Neural cell (in vitro differentiated cells): ENCODE measurements at regions not wholly inside any gene's neighbourhood (a gene's known extent, or its start where the extent isn't known, plus 50 kb on each side); places are given as distances from the start of the nearest gene placed in this dataset.

ENCODE experiments used
- H2AFZ ChIP-seq: fragments of 200-600, 300-800 bp; sonication (generic), shearing (Covaris generic); 2 replicates; pipeline ENCODE4 v1.6.0; 2014; ENCODE audit warnings: low read depth, mild to moderate bottlenecking, antibody characterized with exemption, low read length, moderate library complexity
- H3F3A ChIP-seq: fragments of 200-600 bp; shearing (Covaris generic); 2 replicates; pipeline ENCODE4 v1.6.1; 2016; ENCODE audit warnings: mild to moderate bottlenecking, moderate library complexity, mixed read lengths, antibody characterized with exemption, low read length; ENCODE audit not compliant: insufficient read depth, poor library complexity, severe bottlenecking
- H3K27ac ChIP-seq: fragments of 200-600, 300-800 bp; sonication (generic), shearing (Covaris generic); 2 replicates; pipeline ENCODE4 v1.5.1; 2014; ENCODE audit warnings: mild to moderate bottlenecking, low read length, moderate library complexity
- H3K27me3 ChIP-seq: fragments of 300-800, 200-600 bp; sonication (generic), shearing (Covaris generic); 2 replicates; pipeline ENCODE4 v1.6.0; 2014; ENCODE audit warnings: mild to moderate bottlenecking, low read depth, low read length, moderate library complexity; ENCODE audit not compliant: insufficient read depth
- H3K36me3 ChIP-seq: fragments of 300-800, 200-600 bp; sonication (generic), shearing (Covaris generic); 2 replicates; pipeline ENCODE4 v1.5.1; 2014; ENCODE audit warnings: mild to moderate bottlenecking, antibody characterized with exemption, low read length, moderate library complexity; ENCODE audit not compliant: insufficient read depth
- H3K4me2 ChIP-seq: fragments of 300-800, 200-600 bp; sonication (generic), shearing (Covaris generic); 2 replicates; pipeline ENCODE4 v1.6.0; 2014; ENCODE audit warnings: mild to moderate bottlenecking, low read length
- H3K4me3 ChIP-seq: fragments of 300-800, 200-600 bp; sonication (generic), shearing (Covaris generic); 2 replicates; pipeline ENCODE4 v1.5.1; 2014; ENCODE audit warnings: mild to moderate bottlenecking, low read length, moderate library complexity
- H3K79me2 ChIP-seq: fragments of 200-600 bp; shearing (Covaris generic); replicated peaks from 2 replicates; pipeline ENCODE4 v1.6.0; 2014; ENCODE audit warnings: mild to moderate bottlenecking, low read length, moderate library complexity; ENCODE audit not compliant: insufficient read depth
- H3K9ac ChIP-seq: fragments of 300-800, 200-600 bp; sonication (generic), shearing (Covaris generic); 2 replicates; pipeline ENCODE4 v1.6.1; 2016; ENCODE audit warnings: mild to moderate bottlenecking, low read length, mixed read lengths
- H3K9me2 ChIP-seq: fragments of 200-600 bp; shearing (Covaris generic); 2 replicates; pipeline ENCODE4 v1.6.1; 2016; ENCODE audit warnings: mild to moderate bottlenecking, low read length, mixed read lengths; ENCODE audit not compliant: insufficient read depth
- H3K9me3 ChIP-seq: fragments of 200-600, 300-800 bp; sonication (generic), shearing (Covaris generic); 2 replicates; pipeline ENCODE4 v1.6.1; 2016; ENCODE audit warnings: mild to moderate bottlenecking, mixed run types, low read length, moderate library complexity, mixed read lengths
- H4K20me1 ChIP-seq: fragments of 200-600 bp; shearing (Covaris generic); 2 replicates; pipeline ENCODE4 v1.6.1; 2016; ENCODE audit warnings: mild to moderate bottlenecking, mixed run types; ENCODE audit not compliant: insufficient read depth
- CTCF ChIP-seq: fragments of 450-650 bp; IDR thresholded peaks from 2 replicates; pipeline ENCODE4 v1.5.1; 2014; ENCODE audit warnings: antibody characterized with exemption, mild to moderate bottlenecking, moderate library complexity; ENCODE audit not compliant: poor library complexity, severe bottlenecking
- EP300 ChIP-seq: fragments of 450-650 bp; conservative IDR thresholded peaks from 2 replicates; pipeline ENCODE4 v1.6.1; 2014; ENCODE audit warnings: antibody characterized with exemption, mild to moderate bottlenecking, moderate library complexity; ENCODE audit not compliant: poor library complexity, severe bottlenecking
- EZH2 ChIP-seq: fragments of 200-600, 300-800 bp; shearing (Covaris generic), sonication (generic); IDR thresholded peaks from 2 replicates; pipeline ENCODE4 v1.6.1; 2014; ENCODE audit warnings: antibody characterized with exemption, low read length, borderline replicate concordance, mild to moderate bottlenecking; ENCODE audit not compliant: insufficient read depth, poor library complexity, severe bottlenecking
- MXI1 ChIP-seq: fragments of 450-650 bp; conservative IDR thresholded peaks from 2 replicates; pipeline ENCODE4 v1.6.1; 2014; ENCODE audit warnings: antibody characterized with exemption, mild to moderate bottlenecking; ENCODE audit not compliant: poor library complexity, severe bottlenecking
- POLR2AphosphoS5 ChIP-seq: IDR thresholded peaks from 2 replicates; pipeline ENCODE4 v1.6.1; 2012
- RAD21 ChIP-seq: fragments of 450-650 bp; conservative IDR thresholded peaks from 2 replicates; pipeline ENCODE4 v1.6.1; 2014; ENCODE audit warnings: antibody characterized with exemption, mild to moderate bottlenecking, moderate library complexity
- REST ChIP-seq: IDR thresholded peaks from 2 replicates; pipeline ENCODE4 v1.6.1; 2012; ENCODE audit warnings: borderline replicate concordance
- SMC3 ChIP-seq: fragments of 450-650 bp; conservative IDR thresholded peaks from 2 replicates; pipeline ENCODE4 v1.6.1; 2014; ENCODE audit warnings: antibody characterized with exemption, mild to moderate bottlenecking, moderate library complexity; ENCODE audit not compliant: poor library complexity
- TAF1 ChIP-seq: IDR thresholded peaks from 2 replicates; pipeline ENCODE4 v1.6.1; 2012; ENCODE audit warnings: low read depth

- Histone ChIP-seq H3F3A (no peaks in the 10 kb centered on the region), H4K20me1 (no peaks in the 10 kb centered on the region), H3K36me3 (no peaks in the 10 kb centered on the region), H3K9me2 (no peaks in the 10 kb centered on the region), H3K27ac (no peak overlapping the region), H3K4me2 (no peak overlapping the region), H3K9me3 (no peaks in the 10 kb centered on the region), H3K27me3 (no peaks in the 10 kb centered on the region), H3K4me3 (no peak overlapping the region), H3K79me2 (no peaks in the 10 kb centered on the region), H3K9ac (no peak overlapping the region), H2AFZ (no peak overlapping the region)
- TF ChIP-seq MXI1 (no peak), RAD21 (no peak), SMC3 (no peak), EP300 (no peak), TAF1 (no peak)
Observed at GRCh38 chr10:81027223-81027622, 489.5 kb downstream of the SH2D4B start.

GRCh38 chr10:81027706-81028105, 490.0 kb downstream of the SH2D4B start:
- H4K20me1 ChIP-seq, result no peaks in the 10 kb centered on the region
- no peaks in the 10 kb centered on the region for H3K9me2 ChIP-seq
- H2AFZ ChIP-seq, result no peak overlapping the region
- H3K36me3 ChIP-seq, result no peaks in the 10 kb centered on the region
- no peak overlapping the region for H3K4me2 ChIP-seq
- no peaks in the 10 kb centered on the region for H3K9me3 ChIP-seq
- H3K27ac ChIP-seq, result no peak overlapping the region
- no peak overlapping the region for H3K9ac ChIP-seq
- no peaks in the 10 kb centered on the region for H3F3A ChIP-seq
- TF ChIP-seq SMC3, result no peak
- no peak for TF ChIP-seq MXI1
- no peak for TF ChIP-seq REST
- TF ChIP-seq CTCF, result no peak
- no peak for TF ChIP-seq POLR2AphosphoS5
- no peak for TF ChIP-seq TAF1
- no peak for TF ChIP-seq EZH2
- TF ChIP-seq EP300, result no peak
- TF ChIP-seq RAD21, result no peak
- H3K4me3 ChIP-seq, result no peak overlapping the region
- no peaks in the 10 kb centered on the region for H3K27me3 ChIP-seq
- H3K79me2 ChIP-seq, result no peaks in the 10 kb centered on the region

- TF ChIP-seq EP300 (no peak), MXI1 (no peak), REST (no peak), POLR2AphosphoS5 (no peak), SMC3 (no peak), CTCF (no peak), TAF1 (no peak), RAD21 (no peak), EZH2 (no peak)
- H3K27ac ChIP-seq, result no peak overlapping the region
Observed at GRCh38 chr10:81031774-81032173, 494.1 kb downstream of the SH2D4B start.

More at GRCh38 chr10:81031774-81032173, 494.1 kb downstream of the SH2D4B start:
- H3K9me3 ChIP-seq, result no peaks in the 10 kb centered on the region
- no peak overlapping the region for H3K9ac ChIP-seq
- no peaks in the 10 kb centered on the region for H3K79me2 ChIP-seq
- H2AFZ ChIP-seq, result no peak overlapping the region
- H3K4me3 ChIP-seq, result no peak overlapping the region
- H3K36me3 ChIP-seq, result no peaks in the 10 kb centered on the region
- no peaks in the 10 kb centered on the region for H4K20me1 ChIP-seq
- H3K9me2 ChIP-seq, result no peaks in the 10 kb centered on the region
- H3K4me2 ChIP-seq, result no peak overlapping the region
- no peaks in the 10 kb centered on the region for H3K27me3 ChIP-seq
- H3F3A ChIP-seq, result no peaks in the 10 kb centered on the region
